Astrocyte (in vitro differentiated cells and primary cell): ENCODE measurements at regions not wholly inside any gene's neighbourhood (a gene's known extent, or its start where the extent isn't known, plus 50 kb on each side); places are given as distances from the start of the nearest gene placed in this dataset.

ENCODE experiments used
- DNase-seq: peaks from one replicate; pipeline ENCODE4 v3.0.0-alpha.2; 2010; ENCODE audit warnings: low read depth
- FAIRE-seq: peaks from 2 replicates; lab custom pipeline; 2011; peaks lifted over from hg19 to GRCh38; lab: Jason Lieb, UNC
- H2AFZ ChIP-seq: 2 replicates; pipeline ENCODE4 v1.6.0; 2012; ENCODE audit warnings: low read depth, low read length, inconsistent platforms
- H3K27ac ChIP-seq: 2 replicates; pipeline ENCODE4 v1.5.1; 2011; ENCODE audit warnings: low read depth, low read length, inconsistent platforms
- H3K27me3 ChIP-seq: 2 replicates; pipeline ENCODE4 v1.6.0; 2011; ENCODE audit warnings: low read length, inconsistent platforms; ENCODE audit not compliant: insufficient read depth
- H3K36me3 ChIP-seq: 2 replicates; pipeline ENCODE4 v1.5.1; 2011; ENCODE audit warnings: low read length, inconsistent platforms; ENCODE audit not compliant: insufficient read depth
- H3K4me1 ChIP-seq: 2 replicates; pipeline ENCODE4 v1.5.1; 2011; ENCODE audit warnings: low read length, inconsistent platforms; ENCODE audit not compliant: insufficient read depth
- H3K4me2 ChIP-seq: 2 replicates; pipeline ENCODE4 v1.6.0; 2012; ENCODE audit warnings: low read length, inconsistent platforms
- H3K4me3 ChIP-seq: 2 replicates; pipeline ENCODE4 v1.5.1; 2011; ENCODE audit warnings: low read depth, mild to moderate bottlenecking, low read length, inconsistent platforms; ENCODE audit not compliant: insufficient read depth
- H3K79me2 ChIP-seq: 2 replicates; pipeline ENCODE4 v1.6.0; 2012; ENCODE audit warnings: mild to moderate bottlenecking, low read length, inconsistent platforms; ENCODE audit not compliant: insufficient read depth
- H3K9ac ChIP-seq: 2 replicates; pipeline ENCODE4 v1.6.0; 2012; ENCODE audit warnings: mild to moderate bottlenecking, low read length, inconsistent platforms
- H3K9me3 ChIP-seq: 2 replicates; pipeline ENCODE4 v1.5.1; 2012; ENCODE audit warnings: low read depth, mild to moderate bottlenecking, low read length, inconsistent platforms; ENCODE audit not compliant: insufficient read depth
- H4K20me1 ChIP-seq: 2 replicates; pipeline ENCODE4 v1.6.0; 2012; ENCODE audit warnings: low read length, inconsistent platforms; ENCODE audit not compliant: insufficient read depth
- H3K27ac Mint-ChIP-seq: one replicate; pipeline ENCODE4 v1.8.0; 2021; ENCODE audit warnings: mild to moderate bottlenecking, mixed read lengths; ENCODE audit not compliant: unreplicated experiment
- H3K27me3 Mint-ChIP-seq: one replicate; pipeline ENCODE4 v1.8.0; 2021; ENCODE audit warnings: low read depth, mixed read lengths; ENCODE audit not compliant: unreplicated experiment
- H3K36me3 Mint-ChIP-seq: one replicate; pipeline ENCODE4 v1.8.0; 2021; ENCODE audit warnings: low read depth, mixed read lengths; ENCODE audit not compliant: unreplicated experiment
- H3K4me1 Mint-ChIP-seq: one replicate; pipeline ENCODE4 v1.8.0; 2021; ENCODE audit warnings: low read depth, mixed read lengths; ENCODE audit not compliant: unreplicated experiment
- H3K4me3 Mint-ChIP-seq: one replicate; pipeline ENCODE4 v1.8.0; 2021; ENCODE audit warnings: mild to moderate bottlenecking, moderate library complexity, mixed read lengths; ENCODE audit not compliant: unreplicated experiment
- H3K9me3 Mint-ChIP-seq: one replicate; pipeline ENCODE4 v1.8.0; 2021; ENCODE audit warnings: mild to moderate bottlenecking, mixed read lengths; ENCODE audit not compliant: unreplicated experiment
- CTCF ChIP-seq: IDR thresholded peaks from 2 replicates; pipeline ENCODE4 v1.5.1; 2011; ENCODE audit warnings: low read depth, mild to moderate bottlenecking, inconsistent platforms, low read length, moderate library complexity; ENCODE audit not compliant: insufficient read depth
- EZH2 ChIP-seq: IDR thresholded peaks from 2 replicates; pipeline ENCODE4 v1.6.1; 2012; ENCODE audit warnings: mild to moderate bottlenecking, low read length, inconsistent platforms; ENCODE audit not compliant: insufficient read depth

GRCh38 chr4:57877047-57877458, 766.9 kb upstream of the IGFBP7 start:
- no peaks in the 10 kb centered on the region for H3K27me3 Mint-ChIP-seq
- H3K4me3 ChIP-seq = no peak overlapping the region
- no peaks in the 10 kb centered on the region for H4K20me1 ChIP-seq
- H3K4me3 Mint-ChIP-seq = no peak overlapping the region
- H3K27ac ChIP-seq = no peak overlapping the region
- H3K9ac ChIP-seq = no peak overlapping the region
- no peaks in the 10 kb centered on the region for H3K36me3 Mint-ChIP-seq
- TF ChIP-seq CTCF = no peak
- no peak for TF ChIP-seq EZH2
- DNase-seq (no peak), FAIRE-seq (no peak)
- no peak overlapping the region for H3K27ac Mint-ChIP-seq
- no peaks in the 10 kb centered on the region for H3K27me3 ChIP-seq
- no peak overlapping the region for H2AFZ ChIP-seq
- no peaks in the 10 kb centered on the region for H3K9me3 ChIP-seq
- H3K4me1 ChIP-seq = no peaks in the 10 kb centered on the region
- H3K4me2 ChIP-seq = no peak overlapping the region
- H3K4me1 Mint-ChIP-seq = no peaks in the 10 kb centered on the region
- no peaks in the 10 kb centered on the region for H3K79me2 ChIP-seq
- H3K36me3 ChIP-seq = no peaks in the 10 kb centered on the region
- no peaks in the 10 kb centered on the region for H3K9me3 Mint-ChIP-seq

DNA sequence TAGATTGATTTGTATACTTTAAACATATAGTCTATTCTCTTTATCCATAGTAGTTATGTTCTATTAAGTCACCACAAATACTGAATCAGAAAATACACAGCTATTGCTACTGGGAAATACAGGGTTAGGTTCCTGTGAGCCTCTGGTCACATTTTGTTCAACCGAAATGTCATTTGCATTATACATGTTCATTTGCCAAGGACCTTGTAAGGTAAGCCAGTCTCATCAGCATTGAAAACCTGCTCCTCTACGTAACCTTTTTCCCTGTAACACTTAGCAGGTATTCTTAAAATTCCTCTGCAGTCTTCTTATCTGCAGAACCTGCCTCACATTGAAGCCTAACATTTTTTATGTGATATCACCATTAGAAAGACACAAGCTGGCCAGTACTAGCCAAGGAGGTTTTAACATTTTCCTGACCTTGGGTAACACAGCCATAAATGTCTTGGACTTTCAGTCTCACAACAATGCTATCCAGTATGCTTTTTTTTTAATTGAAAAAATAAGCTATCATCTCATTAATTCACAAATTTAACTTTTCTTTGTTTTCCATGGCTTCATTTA, 765.7 kb upstream of the IGFBP7 start:
- H3K4me2 ChIP-seq = no peak overlapping the region
- no peak overlapping the region for H3K27ac Mint-ChIP-seq
- no peak overlapping the region for H3K27ac ChIP-seq
- H3K9ac ChIP-seq = no peak overlapping the region
- H2AFZ ChIP-seq = no peak overlapping the region
- DNase-seq (no peak), FAIRE-seq (no peak)
- H3K4me1 Mint-ChIP-seq = no peaks in the 10 kb centered on the region
- no peak overlapping the region for H3K4me3 Mint-ChIP-seq
- H3K4me1 ChIP-seq = no peaks in the 10 kb centered on the region
- H3K9me3 ChIP-seq = no peaks in the 10 kb centered on the region
- no peaks in the 10 kb centered on the region for H3K27me3 ChIP-seq
- H3K4me3 ChIP-seq = no peak overlapping the region
- no peaks in the 10 kb centered on the region for H3K9me3 Mint-ChIP-seq
- H3K79me2 ChIP-seq = no peaks in the 10 kb centered on the region
- no peaks in the 10 kb centered on the region for H3K27me3 Mint-ChIP-seq
- H4K20me1 ChIP-seq = no peaks in the 10 kb centered on the region
- H3K36me3 ChIP-seq = no peaks in the 10 kb centered on the region
- H3K36me3 Mint-ChIP-seq = no peaks in the 10 kb centered on the region
- TF ChIP-seq EZH2 (no peak), CTCF (no peak)

- no peak for FAIRE-seq
Observed at GRCh38 chr4:57866468-57867171, 756.4 kb upstream of the IGFBP7 start.

More at GRCh38 chr4:57866468-57867171, 756.4 kb upstream of the IGFBP7 start:
- TF ChIP-seq EZH2 (no peak), CTCF (no peak)
- Histone ChIP-seq H3K4me2 (no peak overlapping the region), H3K4me1 (no peaks in the 10 kb centered on the region), H4K20me1 (no peaks in the 10 kb centered on the region), H3K9ac (no peak overlapping the region), H2AFZ (no peak overlapping the region), H3K27ac (no peak overlapping the region), H3K36me3 (no peaks in the 10 kb centered on the region), H3K79me2 (no peaks in the 10 kb centered on the region), H3K27me3 (no peaks in the 10 kb centered on the region), H3K4me3 (no peak overlapping the region), H3K9me3 (no peaks in the 10 kb centered on the region)
- Mint-ChIP-seq H3K4me3 (no peak overlapping the region), H3K36me3 (no peaks in the 10 kb centered on the region), H3K27ac (no peak overlapping the region), H3K9me3 (no peaks in the 10 kb centered on the region), H3K27me3 (no peaks in the 10 kb centered on the region), H3K4me1 (no peaks in the 10 kb centered on the region)
- no peak for DNase-seq
